Esophagus muscularis mucosa (tissue), 3 donors: ENCODE measurements at regions not wholly inside any gene's neighbourhood (a gene's known extent, or its start where the extent isn't known, plus 50 kb on each side); places are given as distances from the start of the nearest gene placed in this dataset.

Experiments used
- POLR2AphosphoS5 ChIP-seq, 2 donors: sonication (generic); formaldehyde crosslinking; IDR thresholded peaks; one replicate each; pipeline ENCODE4 v1.6.1; 2017; ENCODE audit warnings: antibody characterized with exemption in 2 of 2
- TF ChIP-seq, protein P1 (sequence below), 3 experiments: fragments of 200-600 bp in 2 of 3; fragments of 450-650 bp in 1 of 3; sonication (generic) in 2 of 3; IDR thresholded peaks; one replicate each; pipeline ENCODE4 v1.5.1; 2017 to 2019; ENCODE audit warnings: antibody characterized with exemption in 3 of 3, mild to moderate bottlenecking in 2 of 3, moderate library complexity in 1 of 3

- no peak for TF ChIP-seq POLR2AphosphoS5 (IDR thresholded peaks at IDR 0.05)
- TF ChIP-seq, protein P1, sequence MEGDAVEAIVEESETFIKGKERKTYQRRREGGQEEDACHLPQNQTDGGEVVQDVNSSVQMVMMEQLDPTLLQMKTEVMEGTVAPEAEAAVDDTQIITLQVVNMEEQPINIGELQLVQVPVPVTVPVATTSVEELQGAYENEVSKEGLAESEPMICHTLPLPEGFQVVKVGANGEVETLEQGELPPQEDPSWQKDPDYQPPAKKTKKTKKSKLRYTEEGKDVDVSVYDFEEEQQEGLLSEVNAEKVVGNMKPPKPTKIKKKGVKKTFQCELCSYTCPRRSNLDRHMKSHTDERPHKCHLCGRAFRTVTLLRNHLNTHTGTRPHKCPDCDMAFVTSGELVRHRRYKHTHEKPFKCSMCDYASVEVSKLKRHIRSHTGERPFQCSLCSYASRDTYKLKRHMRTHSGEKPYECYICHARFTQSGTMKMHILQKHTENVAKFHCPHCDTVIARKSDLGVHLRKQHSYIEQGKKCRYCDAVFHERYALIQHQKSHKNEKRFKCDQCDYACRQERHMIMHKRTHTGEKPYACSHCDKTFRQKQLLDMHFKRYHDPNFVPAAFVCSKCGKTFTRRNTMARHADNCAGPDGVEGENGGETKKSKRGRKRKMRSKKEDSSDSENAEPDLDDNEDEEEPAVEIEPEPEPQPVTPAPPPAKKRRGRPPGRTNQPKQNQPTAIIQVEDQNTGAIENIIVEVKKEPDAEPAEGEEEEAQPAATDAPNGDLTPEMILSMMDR (IDR thresholded peaks at IDR 0.05), result no peak
Observed at GRCh38 chr15:93138681-93139250, 49.8 kb upstream of the RGMA start.
